Central memory CD8-positive, alpha-beta T cell (primary cell): ENCODE measurements at regions not wholly inside any gene's neighbourhood (a gene's known extent, or its start where the extent isn't known, plus 50 kb on each side); places are given as distances from the start of the nearest gene placed in this dataset.

Source experiments
- ATAC-seq: fragments of 150-1000 bp; cut with Tn5 transposase; replicated peaks from 2 replicates; pipeline ENCODE4 v1.10.0; 2022; ENCODE audit warnings: mild to moderate bottlenecking, moderate FRiP score, moderate number of reproducible peaks; ENCODE audit not compliant: poor library complexity, severe bottlenecking; ENCODE audit errors: extremely low read depth
- DNase-seq, 2 donors: peaks; one replicate each; pipeline ENCODE4 v3.0.0; 2021; ENCODE audit warnings: low spot score in 2 of 2
- H3K27ac Mint-ChIP-seq: one replicate; pipeline ENCODE4 v1.8.0; 2022; ENCODE audit warnings: low read depth, mild to moderate bottlenecking, moderate library complexity, mixed read lengths
- H3K27me3 Mint-ChIP-seq: one replicate; pipeline ENCODE4 v1.8.0; 2022; ENCODE audit warnings: mixed read lengths
- H3K36me3 Mint-ChIP-seq: one replicate; pipeline ENCODE4 v1.8.0; 2022; ENCODE audit warnings: mild to moderate bottlenecking, moderate library complexity, mixed read lengths; ENCODE audit not compliant: insufficient read depth
- H3K4me1 Mint-ChIP-seq: one replicate; pipeline ENCODE4 v1.8.0; 2022; ENCODE audit warnings: mixed read lengths
- H3K4me3 Mint-ChIP-seq: one replicate; pipeline ENCODE4 v1.8.0; 2022; ENCODE audit warnings: mild to moderate bottlenecking, moderate library complexity, mixed read lengths
- H3K9me3 Mint-ChIP-seq: one replicate; pipeline ENCODE4 v1.8.0; 2022; ENCODE audit warnings: mixed read lengths

GRCh38 chr2:146246002-146246735 lies 1598.7 kb upstream of the ACVR2A start:
- Mint-ChIP-seq H3K9me3 (peaks cover 20% of the 10 kb centered on the region), H3K36me3 (no peaks in the 10 kb centered on the region), H3K27me3 (no peaks in the 10 kb centered on the region), H3K27ac (no peak overlapping the region), H3K4me3 (no peak overlapping the region), H3K4me1 (no peaks in the 10 kb centered on the region)
- DNase-seq (no peak), ATAC-seq (no peak)

GRCh38 chr2:146244830-146245229 lies 1600.0 kb upstream of the ACVR2A start:
- ATAC-seq (no peak), DNase-seq (no peak)
- Mint-ChIP-seq H3K36me3 (no peaks in the 10 kb centered on the region), H3K27ac (no peak overlapping the region), H3K9me3 (peaks cover 21% of the 10 kb centered on the region), H3K27me3 (no peaks in the 10 kb centered on the region), H3K4me3 (no peak overlapping the region), H3K4me1 (no peaks in the 10 kb centered on the region)

DNA sequence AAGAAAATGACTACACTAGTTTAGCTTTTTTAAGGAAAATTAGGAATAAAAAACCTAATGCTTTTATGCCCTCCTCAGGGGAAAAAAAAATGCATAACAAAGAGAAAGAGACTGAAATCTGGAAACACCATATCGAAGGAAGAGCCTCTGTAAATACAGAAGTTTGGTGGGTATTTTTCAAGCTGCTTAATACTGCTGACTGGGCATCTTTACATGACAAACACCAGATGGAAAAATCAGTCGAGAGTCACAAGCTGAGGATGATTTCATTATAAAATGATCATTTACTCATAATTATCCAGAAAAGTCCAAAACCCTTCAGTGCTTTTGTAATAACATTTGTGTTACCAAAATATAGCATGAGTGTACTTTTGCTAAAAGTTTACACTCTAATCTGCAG lies 1600.7 kb upstream of the ACVR2A start:
- Mint-ChIP-seq H3K4me1 (no peaks in the 10 kb centered on the region), H3K27ac (no peak overlapping the region)
- no peak for ATAC-seq

GRCh38 chr2:146241023-146241422 lies 1603.8 kb upstream of the ACVR2A start:
- Mint-ChIP-seq H3K36me3 (no peaks in the 10 kb centered on the region), H3K9me3 (peaks cover 20% of the 10 kb centered on the region), H3K4me1 (no peaks in the 10 kb centered on the region), H3K27me3 (no peaks in the 10 kb centered on the region), H3K27ac (no peak overlapping the region), H3K4me3 (no peak overlapping the region)
- ATAC-seq (no peak), DNase-seq (no peak)

More for the DNA sequence above, 1600.7 kb upstream of the ACVR2A start:
- Mint-ChIP-seq H3K4me3 (no peak overlapping the region), H3K27me3 (no peaks in the 10 kb centered on the region), H3K36me3 (no peaks in the 10 kb centered on the region), H3K9me3 (peaks cover 27% of the 10 kb centered on the region)
- DNase-seq = no peak

DNA sequence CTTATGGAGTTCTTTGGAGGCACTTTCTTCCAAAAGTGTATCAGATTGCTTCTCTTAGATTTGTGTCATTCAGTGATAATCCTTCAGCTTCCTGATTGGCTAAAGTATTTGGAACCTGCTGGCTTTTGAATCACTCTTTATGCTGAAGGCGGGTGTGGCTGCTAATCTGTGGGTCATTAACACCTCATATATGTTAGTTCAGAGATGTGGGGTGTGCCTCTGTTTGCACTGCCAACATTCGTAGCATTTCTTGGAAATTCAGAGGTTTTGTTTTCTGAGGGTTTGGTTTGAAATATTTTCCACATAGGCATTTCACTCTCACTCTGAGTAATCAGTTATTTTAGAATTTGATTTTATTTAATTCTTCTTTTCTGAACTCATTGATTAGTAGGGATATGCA lies 1604.4 kb upstream of the ACVR2A start:
- Mint-ChIP-seq H3K4me1 (no peaks in the 10 kb centered on the region), H3K27ac (no peak overlapping the region), H3K36me3 (no peaks in the 10 kb centered on the region), H3K27me3 (no peaks in the 10 kb centered on the region), H3K4me3 (no peak overlapping the region), H3K9me3 (peaks cover 20% of the 10 kb centered on the region)
- ATAC-seq (no peak), DNase-seq (no peak)

DNA sequence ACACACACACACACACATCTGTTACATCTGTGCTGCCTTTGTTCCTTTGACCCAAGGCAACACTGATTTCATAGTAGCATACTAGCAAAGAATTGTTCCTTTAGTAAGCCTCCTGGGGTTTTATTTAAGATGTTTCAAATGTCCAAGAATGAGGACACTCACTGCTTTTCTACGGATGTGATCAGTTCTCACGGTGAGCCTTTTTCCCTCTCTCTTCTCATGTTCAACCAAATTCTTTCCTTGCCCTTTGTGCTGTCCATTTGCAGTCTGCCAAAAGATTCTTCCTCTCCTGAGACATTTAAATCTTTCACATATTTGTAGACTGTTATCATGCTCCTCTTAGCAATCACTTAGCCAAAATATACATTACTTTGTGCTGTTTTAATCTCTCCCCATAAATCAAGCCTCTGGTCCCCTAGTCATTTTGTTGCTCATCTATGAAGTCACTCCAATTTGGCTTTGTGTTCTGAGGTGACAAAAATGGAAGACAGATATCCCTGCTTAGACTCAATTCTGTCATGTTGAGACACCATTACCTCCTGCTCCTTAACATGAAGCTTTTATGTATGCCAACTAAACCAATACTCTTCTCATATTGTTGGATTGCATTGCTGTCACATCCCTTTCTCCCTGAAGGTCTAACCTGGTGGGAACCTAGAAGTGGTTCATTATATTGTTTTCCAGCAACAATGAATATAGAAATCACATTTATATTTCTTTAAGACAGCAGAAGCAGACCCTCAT lies 1605.3 kb upstream of the ACVR2A start:
- H3K9me3 Mint-ChIP-seq = peaks cover 20% of the 10 kb centered on the region
- H3K27ac Mint-ChIP-seq = no peak overlapping the region
- no peak overlapping the region for H3K4me3 Mint-ChIP-seq
- no peaks in the 10 kb centered on the region for H3K27me3 Mint-ChIP-seq
- no peak for ATAC-seq
- no peaks in the 10 kb centered on the region for H3K36me3 Mint-ChIP-seq
- DNase-seq = no peak
- no peaks in the 10 kb centered on the region for H3K4me1 Mint-ChIP-seq

DNA sequence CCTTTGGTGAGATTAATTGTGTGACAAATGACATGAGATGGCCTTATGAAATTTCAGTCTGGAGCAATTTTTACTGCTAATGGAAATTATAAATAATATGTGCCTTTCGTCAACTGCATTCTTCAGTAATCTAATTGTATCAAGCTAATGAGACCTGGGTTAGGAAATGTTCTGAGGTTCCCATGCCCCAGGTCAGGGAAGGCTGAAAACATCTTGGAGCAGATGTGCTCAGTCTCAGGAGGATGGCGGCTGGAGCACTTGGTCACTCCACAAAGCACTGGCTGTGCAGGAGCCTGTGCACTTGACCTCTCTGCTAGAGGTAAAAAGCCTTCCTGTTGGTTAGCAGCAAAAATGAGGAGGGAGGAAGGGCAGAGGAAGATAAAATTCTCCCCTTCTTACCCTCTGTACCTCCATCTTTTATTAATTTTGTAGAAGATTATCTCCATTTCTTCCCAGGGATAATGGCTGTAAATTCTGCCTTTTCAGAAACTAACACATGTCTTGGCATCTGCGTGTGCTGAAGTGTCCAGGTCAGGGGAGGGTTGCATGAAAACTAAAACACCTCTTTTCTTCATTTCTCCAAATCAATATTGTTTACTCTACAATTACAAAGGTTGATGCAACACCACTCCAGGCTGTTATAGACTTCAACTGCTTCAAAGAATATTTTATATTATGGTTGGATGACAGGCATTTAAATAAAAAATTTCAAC lies 1606.4 kb upstream of the ACVR2A start:
- DNase-seq (no peak), ATAC-seq (no peak)
- Mint-ChIP-seq H3K9me3 (peaks cover 20% of the 10 kb centered on the region), H3K4me1 (no peaks in the 10 kb centered on the region), H3K4me3 (no peak overlapping the region), H3K27me3 (no peaks in the 10 kb centered on the region), H3K36me3 (no peaks in the 10 kb centered on the region), H3K27ac (no peak overlapping the region)

GRCh38 chr2:146235158-146235557 lies 1609.7 kb upstream of the ACVR2A start:
- H3K27me3 Mint-ChIP-seq = no peaks in the 10 kb centered on the region
- no peaks in the 10 kb centered on the region for H3K36me3 Mint-ChIP-seq
- H3K9me3 Mint-ChIP-seq = peaks cover 14% of the 10 kb centered on the region
- H3K27ac Mint-ChIP-seq = no peak overlapping the region
- DNase-seq (no peak), ATAC-seq (no peak)
- no peak overlapping the region for H3K4me3 Mint-ChIP-seq
- H3K4me1 Mint-ChIP-seq = no peaks in the 10 kb centered on the region

GRCh38 chr2:146229508-146230155 lies 1615.2 kb upstream of the ACVR2A start:
- Mint-ChIP-seq H3K27me3 (no peaks in the 10 kb centered on the region), H3K4me1 (no peaks in the 10 kb centered on the region), H3K4me3 (no peak overlapping the region), H3K36me3 (no peaks in the 10 kb centered on the region), H3K27ac (no peak overlapping the region), H3K9me3 (peaks cover 6% of the 10 kb centered on the region)
- DNase-seq = no peak
- ATAC-seq = no peak

DNA sequence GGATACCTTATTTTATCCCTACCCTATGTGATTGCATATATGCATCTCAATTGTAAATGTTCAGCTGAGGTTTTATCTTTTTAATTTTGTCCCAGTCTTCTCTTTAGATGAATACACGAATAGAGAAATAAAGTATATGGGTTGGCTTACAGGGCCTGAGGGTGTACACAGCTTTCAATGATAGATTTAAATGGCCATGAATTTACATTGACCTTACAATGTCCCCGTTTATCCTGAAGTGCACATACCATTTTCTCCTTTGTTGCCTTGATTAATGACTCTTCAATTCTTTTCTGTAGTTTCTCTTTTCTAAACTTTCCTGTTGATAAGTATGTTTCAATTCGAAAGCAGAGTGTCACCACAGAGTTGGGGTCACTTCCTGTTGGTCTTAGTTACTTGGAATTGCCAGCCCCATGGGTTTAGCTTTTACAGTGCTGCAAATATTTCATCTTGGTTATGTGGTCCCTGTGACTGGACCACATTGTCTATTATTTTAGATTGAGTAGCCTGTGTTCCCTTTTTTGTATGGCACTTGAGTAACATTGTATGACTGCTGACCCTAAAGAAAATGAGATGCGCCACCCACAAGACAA lies 1616.3 kb upstream of the ACVR2A start:
- Mint-ChIP-seq H3K27ac (no peak overlapping the region), H3K27me3 (no peaks in the 10 kb centered on the region), H3K9me3 (peaks cover 6% of the 10 kb centered on the region), H3K4me1 (no peaks in the 10 kb centered on the region), H3K36me3 (no peaks in the 10 kb centered on the region), H3K4me3 (no peak overlapping the region)
- no peak for ATAC-seq
- no peak for DNase-seq

DNA sequence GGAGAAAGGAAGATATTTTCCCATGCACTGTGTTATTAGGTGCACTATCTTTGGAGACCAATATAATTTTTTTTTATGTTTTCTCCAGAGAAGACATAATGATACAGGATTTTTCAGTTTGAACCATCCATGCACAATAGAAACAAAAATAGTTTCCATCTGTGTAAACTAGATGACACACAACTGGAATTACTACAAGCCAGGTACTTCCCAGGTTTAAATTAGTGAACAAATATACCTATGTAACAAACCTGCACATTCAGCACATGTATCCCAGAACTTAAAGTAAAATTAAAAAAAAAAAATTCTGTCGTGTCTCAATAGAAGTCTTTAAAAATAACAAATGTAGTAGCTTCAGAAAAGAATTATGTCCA lies 1616.8 kb upstream of the ACVR2A start:
- Mint-ChIP-seq H3K36me3 (no peaks in the 10 kb centered on the region), H3K9me3 (peaks cover 6% of the 10 kb centered on the region), H3K4me1 (no peaks in the 10 kb centered on the region), H3K27me3 (no peaks in the 10 kb centered on the region), H3K27ac (no peak overlapping the region), H3K4me3 (no peak overlapping the region)
- DNase-seq = no peak
- ATAC-seq = no peak
